IMR-90 (cell line): ENCODE measurements at regions not wholly inside any gene's neighbourhood (a gene's known extent, or its start where the extent isn't known, plus 50 kb on each side); places are given as distances from the start of the nearest gene placed in this dataset.

Source experiments
- ATAC-seq: fragments of 200-7000 bp; cut with Tn5 transposase; 2 replicates; pipeline ENCODE4 v1.9.1; 2020; ENCODE audit warnings: low read depth, mild to moderate bottlenecking, moderate library complexity
- BruUV-seq: library from RNA; stranded (reverse); fragments of 400-500 nt; replicated peaks from 2 replicates; lab custom pipeline; 2021; lab: Mats Ljungman, UMichigan
- CTCF ChIA-PET: fragments of 300-600 bp; formaldehyde crosslinking; extraction: SDS; loops from one replicate; lab custom pipeline; 2021; ENCODE audit warnings: antibody characterized with exemption; lab: Yijun Ruan, JAX
- POLR2A ChIA-PET: fragments of 300-600 bp; sonication (Branson Sonifier 250); formaldehyde crosslinking; loops from one replicate; lab custom pipeline; 2022; ENCODE audit warnings: antibody characterized with exemption; ENCODE audit not compliant: unreplicated experiment; lab: Charles Lee
- DNase-seq: peaks from one replicate; pipeline ENCODE4 v3.0.0; 2013
- H2AFZ ChIP-seq: replicated peaks from 2 replicates; pipeline ENCODE3; 2013; ENCODE audit warnings: low read length, mild to moderate bottlenecking; ENCODE audit not compliant: poor library complexity
- H2AK5ac ChIP-seq: 2 replicates; pipeline ENCODE4 v1.6.1; 2013; ENCODE audit warnings: low read depth, low read length, inconsistent platforms
- H2AK9ac ChIP-seq: replicated peaks from 2 replicates; pipeline ENCODE3; 2013; ENCODE audit warnings: mild to moderate bottlenecking, low read depth, low read length, moderate library complexity; ENCODE audit not compliant: poor library complexity
- H2BK120ac ChIP-seq: 2 replicates; pipeline ENCODE4 v1.6.1; 2013; ENCODE audit warnings: low read depth, low read length, inconsistent platforms
- H2BK15ac ChIP-seq: 3 replicates; pipeline ENCODE4 v1.6.1; 2013; ENCODE audit warnings: low read depth, low read length, inconsistent platforms
- H2BK20ac ChIP-seq: 2 replicates; pipeline ENCODE4 v1.6.1; 2013; ENCODE audit warnings: low read depth, mild to moderate bottlenecking, inconsistent platforms, low read length, moderate library complexity
- H2BK5ac ChIP-seq: 2 replicates; pipeline ENCODE4 v1.6.1; 2013; ENCODE audit warnings: mild to moderate bottlenecking, low read depth, low read length, inconsistent platforms; ENCODE audit not compliant: poor library complexity, severe bottlenecking
- H3K14ac ChIP-seq: replicated peaks from 2 replicates; pipeline ENCODE4 v1.6.1; 2013; ENCODE audit warnings: low read depth, low read length, inconsistent platforms
- H3K18ac ChIP-seq: 2 replicates; pipeline ENCODE4 v1.6.1; 2013; ENCODE audit warnings: low read depth, low read length, control low read depth
- H3K23ac ChIP-seq: 2 replicates; pipeline ENCODE4 v1.6.1; 2013; ENCODE audit warnings: low read depth, low read length, inconsistent platforms
- H3K27ac ChIP-seq: 2 replicates; pipeline ENCODE4 v1.5.1; 2013; ENCODE audit warnings: mild to moderate bottlenecking, control low read depth, low read length; ENCODE audit not compliant: insufficient read depth
- H3K27me3 ChIP-seq: 2 replicates; pipeline ENCODE4 v1.6.1; 2013; ENCODE audit warnings: low read length; ENCODE audit not compliant: control insufficient read depth, insufficient read depth
- H3K36me3 ChIP-seq: 2 replicates; pipeline ENCODE4 v1.6.1; 2013; ENCODE audit warnings: low read length, mixed read lengths; ENCODE audit not compliant: control insufficient read depth, insufficient read depth
- H3K4ac ChIP-seq: 2 replicates; pipeline ENCODE4 v1.6.1; 2013; ENCODE audit warnings: low read depth, low read length, inconsistent platforms
- H3K4me1 ChIP-seq: 2 replicates; pipeline ENCODE4 v1.6.1; 2013; ENCODE audit warnings: low read length, mixed read lengths; ENCODE audit not compliant: control insufficient read depth, insufficient read depth
- H3K4me2 ChIP-seq: 2 replicates; pipeline ENCODE4 v1.6.1; 2013; ENCODE audit warnings: low read depth, mild to moderate bottlenecking, control low read depth, low read length, moderate library complexity
- H3K4me3 ChIP-seq: 2 replicates; pipeline ENCODE4 v1.5.1; 2013; ENCODE audit warnings: low read depth, mild to moderate bottlenecking, control low read depth, low read length, moderate library complexity; ENCODE audit not compliant: insufficient read depth
- H3K56ac ChIP-seq: 2 replicates; pipeline ENCODE4 v1.6.1; 2013; ENCODE audit warnings: low read length, inconsistent platforms; ENCODE audit not compliant: insufficient read depth; ENCODE audit errors: extremely low read depth
- H3K79me1 ChIP-seq, 2 experiments: 2 replicates each; pipeline ENCODE4 v1.6.1; 2013; ENCODE audit warnings: low read length in 2 of 2, inconsistent platforms in 1 of 2, low read depth in 1 of 2
- H3K9ac ChIP-seq: 2 replicates; pipeline ENCODE4 v1.6.1; 2013; ENCODE audit warnings: low read depth, low read length, control low read depth
- H3K9me1 ChIP-seq: 2 replicates; pipeline ENCODE4 v1.6.1; 2013; ENCODE audit warnings: low read length, inconsistent platforms; ENCODE audit not compliant: insufficient read depth
- H3K9me3 ChIP-seq: 2 replicates; pipeline ENCODE4 v1.6.1; 2013; ENCODE audit warnings: low read length; ENCODE audit not compliant: control insufficient read depth, insufficient read depth
- H4K20me1 ChIP-seq: 2 replicates; pipeline ENCODE4 v1.6.1; 2013; ENCODE audit warnings: low read length, inconsistent platforms; ENCODE audit not compliant: insufficient read depth
- H4K5ac ChIP-seq: 2 replicates; pipeline ENCODE4 v1.6.1; 2013; ENCODE audit warnings: mild to moderate bottlenecking, low read depth, low read length, control low read depth
- H4K8ac ChIP-seq, 2 experiments: 2 replicates each; pipeline ENCODE4 v1.6.1; 2013; ENCODE audit warnings: low read depth in 2 of 2, low read length in 2 of 2, control low read depth in 1 of 2, inconsistent platforms in 1 of 2
- H4K91ac ChIP-seq: 2 replicates; pipeline ENCODE4 v1.6.1; 2013; ENCODE audit warnings: low read depth, low read length, inconsistent platforms; ENCODE audit not compliant: insufficient read depth
- CEBPB ChIP-seq: IDR thresholded peaks from 2 replicates; pipeline ENCODE4 v1.6.1; 2012; ENCODE audit warnings: low read depth, low read length, improper control_type of control experiment
- FOS ChIP-seq: fragments of 150-350 bp; IDR thresholded peaks from 2 replicates; pipeline ENCODE4 v1.6.1; 2016; ENCODE audit warnings: low read depth, low read length
- MAZ ChIP-seq: IDR thresholded peaks from 2 replicates; pipeline ENCODE4 v1.6.1; 2012; ENCODE audit warnings: low read depth, mild to moderate bottlenecking, low read length, improper control_type of control experiment, moderate library complexity, borderline replicate concordance
- MXI1 ChIP-seq: IDR thresholded peaks from 2 replicates; pipeline ENCODE4 v1.6.1; 2012; ENCODE audit warnings: low read depth, mild to moderate bottlenecking, low read length, moderate library complexity, borderline replicate concordance
- NFE2L2 ChIP-seq: fragments of 150-350 bp; IDR thresholded peaks from 2 replicates; pipeline ENCODE4 v1.6.1; 2016; ENCODE audit warnings: low read depth, mild to moderate bottlenecking, low read length
- RCOR1 ChIP-seq: IDR thresholded peaks from 2 replicates; pipeline ENCODE4 v1.6.1; 2012; ENCODE audit warnings: mild to moderate bottlenecking, low read length, improper control_type of control experiment; ENCODE audit not compliant: insufficient replicate concordance
- WGBS, 2 experiments: methylation state at CpG; one replicate each; pipeline versions ENCODE4 v1.1.5 to v1.1.7; 2013; ENCODE audit warnings: missing lambda C conversion rate in 2 of 2; ENCODE audit not compliant: insufficient read length in 1 of 2; ENCODE audit errors: extremely low coverage in 2 of 2; 5-methylcytosine and 5-hydroxymethylcytosine counted together
- dilution Hi-C: fragments of 300-500 bp; cut with HindIII; formaldehyde crosslinking; loops from one replicate; pipeline ENCODE4 v1.14.3; 2018; ENCODE audit warnings: low sequenced_read_pairs; ENCODE audit not compliant: unreplicated experiment
- in situ Hi-C: fragments of 300-500 bp; cut with MboI; formaldehyde crosslinking; loops from 3 replicates; pipeline ENCODE4 v1.14.3; 2019; ENCODE audit warnings: low sequenced_read_pairs, inconsistent platforms, mixed read lengths
- intact Hi-C: fragments of 100-400 bp; cut with micrococcal nuclease; formaldehyde crosslinking; loops from 2 replicates; pipeline ENCODE4 v1.10.0; 2022
- TF ChIP-seq, protein P1 (sequence below): fragments of 150-350 bp; IDR thresholded peaks from 2 replicates; pipeline ENCODE4 v1.6.1; 2017; ENCODE audit warnings: mild to moderate bottlenecking, antibody characterized with exemption, low read length, low read depth
- TF ChIP-seq, protein P2 (sequence below): fragments of 150-350 bp; IDR thresholded peaks from 2 replicates; pipeline ENCODE4 v1.6.1; 2016; ENCODE audit warnings: low read depth, mild to moderate bottlenecking, low read length, moderate library complexity, borderline replicate concordance

DNA sequence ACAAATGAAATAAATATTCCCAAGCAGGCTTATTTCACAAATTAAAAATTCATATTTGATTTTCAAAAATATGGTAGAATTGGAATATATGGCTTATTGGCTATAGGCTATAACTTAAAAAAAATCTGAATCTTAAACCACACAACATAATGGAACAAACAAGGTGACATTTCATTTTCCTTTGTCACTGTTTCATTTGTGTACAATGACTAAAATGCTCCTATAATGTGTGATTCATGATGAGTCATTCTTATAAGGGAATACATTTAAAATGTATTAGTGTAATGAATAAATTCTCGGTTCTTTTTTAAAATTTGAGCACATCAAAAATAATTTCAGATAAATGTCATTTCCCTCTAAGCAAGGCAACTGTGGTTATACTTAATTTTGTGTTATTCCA is 148.0 kb upstream of the ANK3 start:
- H3K79me1 ChIP-seq: no peaks in the 10 kb centered on the region
- H2BK15ac ChIP-seq: no peak overlapping the region
- POLR2A ChIA-PET: no interaction called here
- H2AK9ac ChIP-seq: no peak overlapping the region
- peak; percentile 1 for DNase-seq
- H3K27me3 ChIP-seq: peaks cover under 1% of the 10 kb centered on the region
- H3K4ac ChIP-seq: no peak overlapping the region
- no peak overlapping the region for H4K91ac ChIP-seq
- H3K4me1 ChIP-seq: no peaks in the 10 kb centered on the region
- no peak overlapping the region for H4K5ac ChIP-seq
- no peak overlapping the region for H3K27ac ChIP-seq
- no CpG with 5 or more reads among the region's 1 CpG for WGBS, 2 experiments
- no peak overlapping the region for H3K18ac ChIP-seq
- no peak overlapping the region for H2AFZ ChIP-seq
- no peak overlapping the region for H2BK120ac ChIP-seq
- H3K9me3 ChIP-seq: no peaks in the 10 kb centered on the region
- H4K20me1 ChIP-seq: no peaks in the 10 kb centered on the region
- in situ Hi-C loops: no loop called here
- dilution Hi-C loops: no loop called here
- no TSS peak for BruUV-seq
- no peak overlapping the region for H3K23ac ChIP-seq
- intact Hi-C loops: no loop called here
- TF ChIP-seq, protein P1, sequence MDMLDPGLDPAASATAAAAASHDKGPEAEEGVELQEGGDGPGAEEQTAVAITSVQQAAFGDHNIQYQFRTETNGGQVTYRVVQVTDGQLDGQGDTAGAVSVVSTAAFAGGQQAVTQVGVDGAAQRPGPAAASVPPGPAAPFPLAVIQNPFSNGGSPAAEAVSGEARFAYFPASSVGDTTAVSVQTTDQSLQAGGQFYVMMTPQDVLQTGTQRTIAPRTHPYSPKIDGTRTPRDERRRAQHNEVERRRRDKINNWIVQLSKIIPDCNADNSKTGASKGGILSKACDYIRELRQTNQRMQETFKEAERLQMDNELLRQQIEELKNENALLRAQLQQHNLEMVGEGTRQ: no peak
- TF ChIP-seq CEBPB (no peak), FOS (no peak), RCOR1 (no peak), MXI1 (no peak), NFE2L2 (no peak), MAZ (no peak)
- TF ChIP-seq, protein P2, sequence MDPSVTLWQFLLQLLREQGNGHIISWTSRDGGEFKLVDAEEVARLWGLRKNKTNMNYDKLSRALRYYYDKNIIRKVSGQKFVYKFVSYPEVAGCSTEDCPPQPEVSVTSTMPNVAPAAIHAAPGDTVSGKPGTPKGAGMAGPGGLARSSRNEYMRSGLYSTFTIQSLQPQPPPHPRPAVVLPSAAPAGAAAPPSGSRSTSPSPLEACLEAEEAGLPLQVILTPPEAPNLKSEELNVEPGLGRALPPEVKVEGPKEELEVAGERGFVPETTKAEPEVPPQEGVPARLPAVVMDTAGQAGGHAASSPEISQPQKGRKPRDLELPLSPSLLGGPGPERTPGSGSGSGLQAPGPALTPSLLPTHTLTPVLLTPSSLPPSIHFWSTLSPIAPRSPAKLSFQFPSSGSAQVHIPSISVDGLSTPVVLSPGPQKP: no peak
- no peak overlapping the region for H3K4me2 ChIP-seq
- no peak overlapping the region for H2AK5ac ChIP-seq
- H3K9ac ChIP-seq: no peak overlapping the region
- no peak for ATAC-seq
- no peaks in the 10 kb centered on the region for H3K36me3 ChIP-seq
- no peak overlapping the region for H4K8ac ChIP-seq
- no peaks in the 10 kb centered on the region for H3K9me1 ChIP-seq
- CTCF ChIA-PET: no interaction called here
- no peak overlapping the region for H3K56ac ChIP-seq
- H3K4me3 ChIP-seq: no peak overlapping the region
- no peak overlapping the region for H2BK20ac ChIP-seq
- no peak overlapping the region for H2BK5ac ChIP-seq
- no peak overlapping the region for H3K14ac ChIP-seq
